Endodermal cell (in vitro differentiated cells): ENCODE measurements at regions not wholly inside any gene's neighbourhood (a gene's known extent, or its start where the extent isn't known, plus 50 kb on each side); places are given as distances from the start of the nearest gene placed in this dataset.

Experiments used
- DNase-seq: peaks from one replicate; pipeline ENCODE4 v3.0.0-alpha.2; 2017
- H3K27ac ChIP-seq: 2 replicates; pipeline ENCODE4 v1.5.1; 2013; ENCODE audit warnings: mild to moderate bottlenecking, low read depth, low read length, moderate library complexity
- H3K27me3 ChIP-seq: 2 replicates; pipeline ENCODE4 v1.6.1; 2013; ENCODE audit warnings: mild to moderate bottlenecking, low read length, moderate library complexity; ENCODE audit not compliant: insufficient read depth, control insufficient read depth, poor library complexity, severe bottlenecking
- H3K36me3 ChIP-seq: 2 replicates; pipeline ENCODE4 v1.7.0; 2013; ENCODE audit warnings: mild to moderate bottlenecking, low read length, moderate library complexity; ENCODE audit not compliant: control insufficient read depth, insufficient read depth
- H3K4me1 ChIP-seq: one replicate; pipeline ENCODE4 v1.7.0; 2013; ENCODE audit warnings: low read length; ENCODE audit not compliant: control insufficient read depth, insufficient read depth
- H3K4me3 ChIP-seq: 2 replicates; pipeline ENCODE4 v1.5.1; 2013; ENCODE audit warnings: mild to moderate bottlenecking, low read length, moderate library complexity
- H3K9ac ChIP-seq: 2 replicates; pipeline ENCODE4 v1.6.1; 2013; ENCODE audit warnings: mild to moderate bottlenecking, low read length, moderate library complexity; ENCODE audit not compliant: poor library complexity, severe bottlenecking; ENCODE audit errors: extremely low read depth
- H3K9me3 ChIP-seq: 2 replicates; pipeline ENCODE4 v1.6.1; 2013; ENCODE audit warnings: mild to moderate bottlenecking, low read length, moderate library complexity; ENCODE audit not compliant: control insufficient read depth
- H3K27ac Mint-ChIP-seq: 2 replicates; pipeline ENCODE4 v1.8.0; 2020; ENCODE audit warnings: mixed read lengths
- H3K27me3 Mint-ChIP-seq: 2 replicates; pipeline ENCODE4 v1.8.0; 2021; ENCODE audit warnings: mild to moderate bottlenecking, mixed read lengths; ENCODE audit not compliant: insufficient read depth
- H3K36me3 Mint-ChIP-seq: 2 replicates; pipeline ENCODE4 v1.8.0; 2020; ENCODE audit warnings: low read depth, mixed read lengths
- H3K4me1 Mint-ChIP-seq: 2 replicates; pipeline ENCODE4 v1.8.0; 2020; ENCODE audit warnings: mixed read lengths
- H3K4me3 Mint-ChIP-seq: 2 replicates; pipeline ENCODE4 v1.8.0; 2020; ENCODE audit warnings: mild to moderate bottlenecking, moderate library complexity, mixed read lengths
- H3K9me3 Mint-ChIP-seq: 2 replicates; pipeline ENCODE4 v1.8.0; 2020; ENCODE audit warnings: mild to moderate bottlenecking, mixed read lengths
- CTCF ChIP-seq: fragments of 200-600 bp; sonication (generic); conservative IDR thresholded peaks from 2 replicates; pipeline ENCODE4 v1.5.0; 2021; ENCODE audit warnings: antibody characterized with exemption, mild to moderate bottlenecking
- WGBS, 2 experiments: methylation state at CpG; one replicate each; pipeline versions ENCODE4 v1.1.5 to v1.1.7; 2013; ENCODE audit warnings: missing lambda C conversion rate in 2 of 2, mixed read lengths in 1 of 2; ENCODE audit not compliant: insufficient coverage in 1 of 2, insufficient read length in 1 of 2; 5-methylcytosine and 5-hydroxymethylcytosine counted together

- Histone ChIP-seq H3K27ac (no peak overlapping the region), H3K9me3 (no peaks in the 10 kb centered on the region), H3K4me3 (no peak overlapping the region), H3K4me1 (no peaks in the 10 kb centered on the region), H3K36me3 (no peaks in the 10 kb centered on the region), H3K9ac (no peak overlapping the region), H3K27me3 (no peaks in the 10 kb centered on the region)
- no peak for TF ChIP-seq CTCF
- Mint-ChIP-seq H3K36me3 (no peaks in the 10 kb centered on the region), H3K9me3 (no peaks in the 10 kb centered on the region), H3K27ac (no peak overlapping the region), H3K27me3 (no peaks in the 10 kb centered on the region), H3K4me3 (no peak overlapping the region), H3K4me1 (no peaks in the 10 kb centered on the region)
- DNase-seq, result no peak
These were observed 525.9 kb upstream of the CDH8 start for GRCh38 chr16:62562121-62562520.

- Histone ChIP-seq H3K27ac (no peak overlapping the region), H3K36me3 (no peaks in the 10 kb centered on the region), H3K27me3 (no peaks in the 10 kb centered on the region), H3K9ac (no peak overlapping the region), H3K4me3 (no peak overlapping the region), H3K4me1 (peaks cover 4% of the 10 kb centered on the region), H3K9me3 (no peaks in the 10 kb centered on the region)
- H3K4me3 Mint-ChIP-seq, result no peak overlapping the region
- no peak for DNase-seq
- WGBS, 2 experiments, result 89 to 100% methylated on average over 2 to 4 of the region's 4 CpGs
- H3K4me1 Mint-ChIP-seq, result peaks cover 20% of the 10 kb centered on the region
- peaks cover 8% of the 10 kb centered on the region for H3K27me3 Mint-ChIP-seq
- no peaks in the 10 kb centered on the region for H3K36me3 Mint-ChIP-seq
- peaks cover 2% of the 10 kb centered on the region for H3K9me3 Mint-ChIP-seq
- H3K27ac Mint-ChIP-seq, result no peak overlapping the region
- no peak for TF ChIP-seq CTCF
These were observed 513.6 kb upstream of the CDH8 start for GRCh38 chr16:62549875-62550274.

GRCh38 chr16:62548095-62548494, 511.9 kb upstream of the CDH8 start:
- no peak for TF ChIP-seq CTCF
- H3K36me3 Mint-ChIP-seq, result no peaks in the 10 kb centered on the region
- Histone ChIP-seq H3K9me3 (no peaks in the 10 kb centered on the region), H3K4me1 (peaks cover 4% of the 10 kb centered on the region), H3K36me3 (no peaks in the 10 kb centered on the region), H3K27me3 (no peaks in the 10 kb centered on the region), H3K9ac (no peak overlapping the region), H3K27ac (no peak overlapping the region), H3K4me3 (no peak overlapping the region)
- no peak overlapping the region for H3K4me3 Mint-ChIP-seq
- 60% methylated on average over 1 of the region's 1 CpG; no CpG with 5 or more reads in 1 of the 2 experiments for WGBS, 2 experiments
- H3K4me1 Mint-ChIP-seq, result peaks cover 20% of the 10 kb centered on the region
- H3K9me3 Mint-ChIP-seq, result peaks cover 2% of the 10 kb centered on the region
- H3K27ac Mint-ChIP-seq, result no peak overlapping the region
- H3K27me3 Mint-ChIP-seq, result peaks cover 8% of the 10 kb centered on the region
- peak; percentile 77 for DNase-seq
